ENCODE measurements at regions not wholly inside any gene's neighbourhood (a gene's known extent, or its start where the extent isn't known, plus 50 kb on each side); places are given as distances from the start of the nearest gene placed in this dataset.

DNA sequence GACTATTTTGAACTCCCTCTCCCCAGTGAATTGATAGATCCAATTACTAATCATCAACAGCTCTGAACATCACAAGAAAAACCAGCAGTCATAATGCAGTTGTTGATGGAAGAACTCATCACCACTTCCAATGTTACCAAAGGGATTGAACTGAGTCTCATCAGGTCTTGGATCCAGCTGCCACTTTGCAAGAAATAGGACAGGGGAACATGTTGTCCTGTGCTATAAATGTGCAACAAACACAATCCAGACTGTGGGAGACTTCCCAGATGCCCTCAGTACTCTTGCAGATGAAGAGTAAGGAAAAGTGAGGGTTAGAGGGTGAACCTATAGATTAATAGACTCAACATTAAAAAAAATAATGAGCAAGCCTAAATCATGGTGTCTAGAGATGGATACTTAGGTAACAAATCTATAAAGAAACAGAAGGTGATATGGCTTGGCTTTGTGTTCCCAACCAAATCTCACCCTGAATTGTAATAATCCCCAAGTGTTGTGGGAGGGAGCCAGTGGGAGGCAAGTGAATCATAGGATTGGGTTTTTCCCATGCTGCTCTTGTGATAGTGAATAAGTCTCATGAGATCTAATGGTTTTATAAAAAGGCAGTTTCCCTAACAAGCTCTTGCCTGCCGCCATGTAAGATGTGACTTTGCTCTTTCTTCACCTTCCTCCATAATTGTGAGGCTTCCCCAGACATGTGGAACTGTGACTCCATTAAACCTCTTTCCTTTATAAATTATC is 63.4 kb upstream of the PAPPA start:
- no peak overlapping the region for H3K9ac ChIP-seq (ENCODE audit: extremely low read depth, insufficient read length, low read length)
- H3K4me1 ChIP-seq (ENCODE audit: insufficient read depth, low read length): no peaks in the 10 kb centered on the region
- H4K8ac ChIP-seq (replicated peaks; ENCODE audit: insufficient read length, low read depth, low read length): no peak overlapping the region
- peaks cover 3 to 5% of the 10 kb centered on the region in 2 experiments; a peak in 2 of 5 replicates for H3K9me3 Mint-ChIP-seq
- TF ChIP-seq, protein P1, sequence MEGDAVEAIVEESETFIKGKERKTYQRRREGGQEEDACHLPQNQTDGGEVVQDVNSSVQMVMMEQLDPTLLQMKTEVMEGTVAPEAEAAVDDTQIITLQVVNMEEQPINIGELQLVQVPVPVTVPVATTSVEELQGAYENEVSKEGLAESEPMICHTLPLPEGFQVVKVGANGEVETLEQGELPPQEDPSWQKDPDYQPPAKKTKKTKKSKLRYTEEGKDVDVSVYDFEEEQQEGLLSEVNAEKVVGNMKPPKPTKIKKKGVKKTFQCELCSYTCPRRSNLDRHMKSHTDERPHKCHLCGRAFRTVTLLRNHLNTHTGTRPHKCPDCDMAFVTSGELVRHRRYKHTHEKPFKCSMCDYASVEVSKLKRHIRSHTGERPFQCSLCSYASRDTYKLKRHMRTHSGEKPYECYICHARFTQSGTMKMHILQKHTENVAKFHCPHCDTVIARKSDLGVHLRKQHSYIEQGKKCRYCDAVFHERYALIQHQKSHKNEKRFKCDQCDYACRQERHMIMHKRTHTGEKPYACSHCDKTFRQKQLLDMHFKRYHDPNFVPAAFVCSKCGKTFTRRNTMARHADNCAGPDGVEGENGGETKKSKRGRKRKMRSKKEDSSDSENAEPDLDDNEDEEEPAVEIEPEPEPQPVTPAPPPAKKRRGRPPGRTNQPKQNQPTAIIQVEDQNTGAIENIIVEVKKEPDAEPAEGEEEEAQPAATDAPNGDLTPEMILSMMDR (conservative IDR thresholded peaks at IDR 0.05): no peak
- no peaks in the 10 kb centered on the region for H4K20me1 ChIP-seq (ENCODE audit: control insufficient read depth, insufficient read depth, insufficient read length)
- no peak overlapping the region for H4K91ac ChIP-seq (ENCODE audit: insufficient read length, low read depth, low read length)
- H3K9me3 ChIP-seq (ENCODE audit: control insufficient read depth, low read depth, low read length): no peaks in the 10 kb centered on the region
- WGBS (ENCODE audit: extremely low coverage, insufficient read length, low lambda C conversion rate): no CpG with 5 or more reads among the region's 1 CpG
- H2AK5ac ChIP-seq (ENCODE audit: insufficient read length, low read length): no peak overlapping the region
- DNase-seq: no peak
- H3K27ac ChIP-seq (ENCODE audit: insufficient read length, low read depth, low read length): no peak overlapping the region
- no peaks in the 10 kb centered on the region for H3K27me3 Mint-ChIP-seq (ENCODE audit: low read depth)
- no peak overlapping the region for H3K56ac ChIP-seq (ENCODE audit: insufficient read length, low read depth, low read length)
- H3K4me1 Mint-ChIP-seq: no peaks in the 10 kb centered on the region
- H2BK5ac ChIP-seq (ENCODE audit: insufficient read length, low read length): no peak overlapping the region
- H3K27me3 ChIP-seq (ENCODE audit: insufficient read depth, low read length): no peaks in the 10 kb centered on the region; the same call in 1 of the 2 replicates
- H3K23ac ChIP-seq (ENCODE audit: insufficient read length, low read depth, low read length): no peak overlapping the region
- H3K23me2 ChIP-seq (ENCODE audit: insufficient read length, low read depth, low read length, poor library complexity, severe bottlenecking): no peaks in the 10 kb centered on the region
- H3K4ac ChIP-seq (ENCODE audit: low read depth, low read length): no peak overlapping the region
- H3K4me2 ChIP-seq (ENCODE audit: insufficient read depth, insufficient read length, low read length): no peak overlapping the region
- H3K14ac ChIP-seq (ENCODE audit: insufficient read depth, low read length): no peak overlapping the region
- no peaks in the 10 kb centered on the region for H3K79me2 ChIP-seq (ENCODE audit: insufficient read depth, low read length)
- H3K79me1 ChIP-seq (ENCODE audit: insufficient read depth, low read depth, low read length, poor library complexity, severe bottlenecking): no peaks in the 10 kb centered on the region
- H2BK120ac ChIP-seq (ENCODE audit: low read depth, low read length, poor library complexity, severe bottlenecking): no peak overlapping the region
- H2BK15ac ChIP-seq (ENCODE audit: low read depth, low read length): no peak overlapping the region
- peaks cover 0 to 4% (median 4%) of the 10 kb centered on the region in 3 experiments; a peak in 2 of 7 replicates for H3K36me3 Mint-ChIP-seq (ENCODE audit: insufficient read depth in 1 of 3, low read depth in 3 of 3)
- no peak overlapping the region for H3K4me3 Mint-ChIP-seq
- H3K27ac Mint-ChIP-seq: no peak overlapping the region
- no peak overlapping the region for H2BK20ac ChIP-seq (ENCODE audit: low read depth, low read length, poor library complexity, severe bottlenecking)
- no peak overlapping the region for H3K18ac ChIP-seq (ENCODE audit: insufficient read length, low read depth, low read length)
- no peak overlapping the region for H2AFZ ChIP-seq (ENCODE audit: low read length)
- no peak overlapping the region for H3T11ph ChIP-seq (ENCODE audit: low read length)
- no peak overlapping the region for H2BK12ac ChIP-seq (ENCODE audit: insufficient read length, low read depth, low read length)
- H4K5ac ChIP-seq (ENCODE audit: insufficient read length, low read depth, low read length): no peak overlapping the region
